ENCODE measurements at regions not wholly inside any gene's neighbourhood (a gene's known extent, or its start where the extent isn't known, plus 50 kb on each side); places are given as distances from the start of the nearest gene placed in this dataset.

- no peak for TF ChIP-seq CTCF (IDR thresholded peaks at IDR 0.05)
- no peak for DNase-seq (ENCODE audit: low spot score)
- ATAC-seq (ENCODE audit: low FRiP score): no peak
Observed at GRCh38 chr5:62144401-62145022, 161.5 kb upstream of the KIF2A start.

- no peak for TF ChIP-seq CTCF (IDR thresholded peaks at IDR 0.05)
- DNase-seq (ENCODE audit: low spot score): no peak
- ATAC-seq (ENCODE audit: low FRiP score): no peak
Observed at GRCh38 chr5:62149879-62150278, 156.1 kb upstream of the KIF2A start.

GRCh38 chr5:62152394-62153087, 153.5 kb upstream of the KIF2A start:
- ATAC-seq (ENCODE audit: low FRiP score) (no peak), DNase-seq (ENCODE audit: low spot score) (no peak)
- no peak for TF ChIP-seq CTCF (IDR thresholded peaks at IDR 0.05)

GRCh38 chr5:62154758-62155157, 151.2 kb upstream of the KIF2A start:
- no peak for TF ChIP-seq CTCF (IDR thresholded peaks at IDR 0.05)
- no peak for ATAC-seq (ENCODE audit: low FRiP score)
- DNase-seq (ENCODE audit: low spot score): no peak

- DNase-seq (ENCODE audit: low spot score): no peak
- TF ChIP-seq CTCF (IDR thresholded peaks at IDR 0.05): no peak
- no peak for ATAC-seq (ENCODE audit: low FRiP score)
Observed at GRCh38 chr5:62155988-62156387, 150.0 kb upstream of the KIF2A start.

- no peak for DNase-seq (ENCODE audit: low spot score)
- TF ChIP-seq CTCF (IDR thresholded peaks at IDR 0.05): no peak
- ATAC-seq (ENCODE audit: low FRiP score): no peak
Observed at GRCh38 chr5:62167561-62168057, 138.4 kb upstream of the KIF2A start.
